ENCODE measurements at regions not wholly inside any gene's neighbourhood (a gene's known extent, or its start where the extent isn't known, plus 50 kb on each side); places are given as distances from the start of the nearest gene placed in this dataset.

GRCh38 chr18:76285866-76286265 lies 209.2 kb downstream of the ZNF516 start (continued):
- TF ChIP-seq, protein P1, sequence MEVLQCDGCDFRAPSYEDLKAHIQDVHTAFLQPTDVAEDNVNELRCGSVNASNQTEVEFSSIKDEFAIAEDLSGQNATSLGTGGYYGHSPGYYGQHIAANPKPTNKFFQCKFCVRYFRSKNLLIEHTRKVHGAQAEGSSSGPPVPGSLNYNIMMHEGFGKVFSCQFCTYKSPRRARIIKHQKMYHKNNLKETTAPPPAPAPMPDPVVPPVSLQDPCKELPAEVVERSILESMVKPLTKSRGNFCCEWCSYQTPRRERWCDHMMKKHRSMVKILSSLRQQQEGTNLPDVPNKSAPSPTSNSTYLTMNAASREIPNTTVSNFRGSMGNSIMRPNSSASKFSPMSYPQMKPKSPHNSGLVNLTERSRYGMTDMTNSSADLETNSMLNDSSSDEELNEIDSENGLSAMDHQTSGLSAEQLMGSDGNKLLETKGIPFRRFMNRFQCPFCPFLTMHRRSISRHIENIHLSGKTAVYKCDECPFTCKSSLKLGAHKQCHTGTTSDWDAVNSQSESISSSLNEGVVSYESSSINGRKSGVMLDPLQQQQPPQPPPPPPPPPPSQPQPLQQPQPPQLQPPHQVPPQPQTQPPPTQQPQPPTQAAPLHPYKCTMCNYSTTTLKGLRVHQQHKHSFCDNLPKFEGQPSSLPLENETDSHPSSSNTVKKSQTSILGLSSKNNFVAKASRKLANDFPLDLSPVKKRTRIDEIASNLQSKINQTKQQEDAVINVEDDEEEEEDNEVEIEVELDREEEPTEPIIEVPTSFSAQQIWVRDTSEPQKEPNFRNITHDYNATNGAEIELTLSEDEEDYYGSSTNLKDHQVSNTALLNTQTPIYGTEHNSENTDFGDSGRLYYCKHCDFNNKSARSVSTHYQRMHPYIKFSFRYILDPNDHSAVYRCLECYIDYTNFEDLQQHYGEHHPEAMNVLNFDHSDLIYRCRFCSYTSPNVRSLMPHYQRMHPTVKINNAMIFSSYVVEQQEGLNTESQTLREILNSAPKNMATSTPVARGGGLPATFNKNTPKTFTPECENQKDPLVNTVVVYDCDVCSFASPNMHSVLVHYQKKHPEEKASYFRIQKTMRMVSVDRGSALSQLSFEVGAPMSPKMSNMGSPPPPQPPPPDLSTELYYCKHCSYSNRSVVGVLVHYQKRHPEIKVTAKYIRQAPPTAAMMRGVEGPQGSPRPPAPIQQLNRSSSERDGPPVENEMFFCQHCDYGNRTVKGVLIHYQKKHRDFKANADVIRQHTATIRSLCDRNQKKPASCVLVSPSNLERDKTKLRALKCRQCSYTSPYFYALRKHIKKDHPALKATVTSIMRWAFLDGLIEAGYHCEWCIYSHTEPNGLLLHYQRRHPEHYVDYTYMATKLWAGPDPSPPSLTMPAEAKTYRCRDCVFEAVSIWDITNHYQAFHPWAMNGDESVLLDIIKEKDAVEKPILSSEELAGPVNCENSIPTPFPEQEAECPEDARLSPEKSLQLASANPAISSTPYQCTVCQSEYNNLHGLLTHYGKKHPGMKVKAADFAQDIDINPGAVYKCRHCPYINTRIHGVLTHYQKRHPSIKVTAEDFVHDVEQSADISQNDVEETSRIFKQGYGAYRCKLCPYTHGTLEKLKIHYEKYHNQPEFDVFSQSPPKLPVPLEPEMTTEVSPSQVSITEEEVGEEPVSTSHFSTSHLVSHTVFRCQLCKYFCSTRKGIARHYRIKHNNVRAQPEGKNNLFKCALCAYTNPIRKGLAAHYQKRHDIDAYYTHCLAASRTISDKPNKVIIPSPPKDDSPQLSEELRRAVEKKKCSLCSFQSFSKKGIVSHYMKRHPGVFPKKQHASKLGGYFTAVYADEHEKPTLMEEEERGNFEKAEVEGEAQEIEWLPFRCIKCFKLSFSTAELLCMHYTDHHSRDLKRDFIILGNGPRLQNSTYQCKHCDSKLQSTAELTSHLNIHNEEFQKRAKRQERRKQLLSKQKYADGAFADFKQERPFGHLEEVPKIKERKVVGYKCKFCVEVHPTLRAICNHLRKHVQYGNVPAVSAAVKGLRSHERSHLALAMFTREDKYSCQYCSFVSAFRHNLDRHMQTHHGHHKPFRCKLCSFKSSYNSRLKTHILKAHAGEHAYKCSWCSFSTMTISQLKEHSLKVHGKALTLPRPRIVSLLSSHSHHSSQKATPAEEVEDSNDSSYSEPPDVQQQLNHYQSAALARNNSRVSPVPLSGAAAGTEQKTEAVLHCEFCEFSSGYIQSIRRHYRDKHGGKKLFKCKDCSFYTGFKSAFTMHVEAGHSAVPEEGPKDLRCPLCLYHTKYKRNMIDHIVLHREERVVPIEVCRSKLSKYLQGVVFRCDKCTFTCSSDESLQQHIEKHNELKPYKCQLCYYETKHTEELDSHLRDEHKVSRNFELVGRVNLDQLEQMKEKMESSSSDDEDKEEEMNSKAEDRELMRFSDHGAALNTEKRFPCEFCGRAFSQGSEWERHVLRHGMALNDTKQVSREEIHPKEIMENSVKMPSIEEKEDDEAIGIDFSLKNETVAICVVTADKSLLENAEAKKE (CRISPR knock-in tag; IDR thresholded peaks at IDR 0.05): no peak
- TF ChIP-seq EZH2phosphoT487 (IDR thresholded peaks at IDR 0.05; ENCODE audit: unreplicated experiment): no peak
- TF ChIP-seq ZNF331 (CRISPR knock-in tag; IDR thresholded peaks at IDR 0.05; ENCODE audit: low read depth): no peak
- no peak for TF ChIP-seq EZH2 (IDR thresholded peaks at IDR 0.05; ENCODE audit: low read depth, unreplicated experiment)
- no peak for TF ChIP-seq ZNF114 (CRISPR knock-in tag; IDR thresholded peaks at IDR 0.05)
- TF ChIP-seq CREB1 (CRISPR knock-in tag; IDR thresholded peaks at IDR 0.05; ENCODE audit: low read depth): no peak

DNA sequence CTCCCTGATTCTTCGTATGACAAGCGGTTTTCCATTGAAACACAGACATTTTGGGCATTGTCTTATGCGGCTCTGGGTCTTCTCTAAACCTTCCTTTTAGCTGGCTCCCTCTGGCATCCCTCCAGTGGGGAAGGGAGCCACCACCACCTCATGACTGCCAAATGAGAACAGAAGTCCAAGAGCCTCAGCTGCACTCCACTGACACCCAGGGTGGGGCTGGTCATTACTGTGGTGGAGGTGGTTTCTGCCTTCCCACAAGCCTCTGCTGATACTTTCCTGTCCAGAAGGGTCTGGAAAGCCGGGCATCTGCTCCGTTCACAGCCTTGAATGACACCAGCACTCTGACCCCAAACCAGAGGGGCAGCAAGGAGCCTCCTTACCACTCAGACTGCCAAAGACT lies 213.5 kb downstream of the ZNF516 start:
- Mint-ChIP-seq H3K36me3 (ENCODE audit: low read depth) (no peaks in the 10 kb centered on the region), H3K4me1 (no peaks in the 10 kb centered on the region), H3K27me3 (ENCODE audit: insufficient read depth, low read depth, poor library complexity) (peaks cover 4% of the 10 kb centered on the region), H3K9me3 (0 out of 3 replicates have a peak, but pooled peaks cover 3% of the 10 kb centered on the region), H3K4me3 (no peak overlapping the region), H3K27ac (no peak overlapping the region)
- Histone ChIP-seq H3K4me3 (no peak overlapping the region), H3K36me3 (ENCODE audit: insufficient read depth) (no peaks in the 10 kb centered on the region), H3K27me3 (ENCODE audit: insufficient read depth) (no peaks in the 10 kb centered on the region), H3K79me2 (replicated peaks; ENCODE audit: insufficient read depth) (no peaks in the 10 kb centered on the region), H3F3A (replicated peaks; ENCODE audit: low read depth) (no peaks in the 10 kb centered on the region), H2AFZ (no peak overlapping the region), H4K20me1 (replicated peaks; ENCODE audit: insufficient read depth) (no peaks in the 10 kb centered on the region), H3K9me2 (ENCODE audit: insufficient read depth) (no peaks in the 10 kb centered on the region), H3K4me2 (no peak overlapping the region), H3K27ac (ENCODE audit: low read depth) (no peak overlapping the region), H3K4me1 (ENCODE audit: insufficient read depth) (no peaks in the 10 kb centered on the region)
- DNase-seq (ENCODE audit: low spot score) (no peak), ATAC-seq (no peak)
- TF ChIP-seq ETS1 (IDR thresholded peaks at IDR 0.05) (no peak), EZH2phosphoT487 (IDR thresholded peaks at IDR 0.05; ENCODE audit: unreplicated experiment) (no peak), ZNF331 (CRISPR knock-in tag; IDR thresholded peaks at IDR 0.05; ENCODE audit: low read depth) (no peak), STAT1 (IDR thresholded peaks at IDR 0.05; ENCODE audit: unreplicated experiment) (no peak), EZH2 (IDR thresholded peaks at IDR 0.05; ENCODE audit: low read depth, unreplicated experiment) (no peak), NANOG (IDR thresholded peaks at IDR 0.05; ENCODE audit: borderline replicate concordance) (no peak), POLR2AphosphoS5 (IDR thresholded peaks at IDR 0.05; ENCODE audit: low read depth) (no peak)
- TF ChIP-seq, protein P2, sequence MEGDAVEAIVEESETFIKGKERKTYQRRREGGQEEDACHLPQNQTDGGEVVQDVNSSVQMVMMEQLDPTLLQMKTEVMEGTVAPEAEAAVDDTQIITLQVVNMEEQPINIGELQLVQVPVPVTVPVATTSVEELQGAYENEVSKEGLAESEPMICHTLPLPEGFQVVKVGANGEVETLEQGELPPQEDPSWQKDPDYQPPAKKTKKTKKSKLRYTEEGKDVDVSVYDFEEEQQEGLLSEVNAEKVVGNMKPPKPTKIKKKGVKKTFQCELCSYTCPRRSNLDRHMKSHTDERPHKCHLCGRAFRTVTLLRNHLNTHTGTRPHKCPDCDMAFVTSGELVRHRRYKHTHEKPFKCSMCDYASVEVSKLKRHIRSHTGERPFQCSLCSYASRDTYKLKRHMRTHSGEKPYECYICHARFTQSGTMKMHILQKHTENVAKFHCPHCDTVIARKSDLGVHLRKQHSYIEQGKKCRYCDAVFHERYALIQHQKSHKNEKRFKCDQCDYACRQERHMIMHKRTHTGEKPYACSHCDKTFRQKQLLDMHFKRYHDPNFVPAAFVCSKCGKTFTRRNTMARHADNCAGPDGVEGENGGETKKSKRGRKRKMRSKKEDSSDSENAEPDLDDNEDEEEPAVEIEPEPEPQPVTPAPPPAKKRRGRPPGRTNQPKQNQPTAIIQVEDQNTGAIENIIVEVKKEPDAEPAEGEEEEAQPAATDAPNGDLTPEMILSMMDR (conservative IDR thresholded peaks at IDR 0.05; ENCODE audit: low read depth in 2 of 2): no peak
- TF ChIP-seq, protein P3, sequence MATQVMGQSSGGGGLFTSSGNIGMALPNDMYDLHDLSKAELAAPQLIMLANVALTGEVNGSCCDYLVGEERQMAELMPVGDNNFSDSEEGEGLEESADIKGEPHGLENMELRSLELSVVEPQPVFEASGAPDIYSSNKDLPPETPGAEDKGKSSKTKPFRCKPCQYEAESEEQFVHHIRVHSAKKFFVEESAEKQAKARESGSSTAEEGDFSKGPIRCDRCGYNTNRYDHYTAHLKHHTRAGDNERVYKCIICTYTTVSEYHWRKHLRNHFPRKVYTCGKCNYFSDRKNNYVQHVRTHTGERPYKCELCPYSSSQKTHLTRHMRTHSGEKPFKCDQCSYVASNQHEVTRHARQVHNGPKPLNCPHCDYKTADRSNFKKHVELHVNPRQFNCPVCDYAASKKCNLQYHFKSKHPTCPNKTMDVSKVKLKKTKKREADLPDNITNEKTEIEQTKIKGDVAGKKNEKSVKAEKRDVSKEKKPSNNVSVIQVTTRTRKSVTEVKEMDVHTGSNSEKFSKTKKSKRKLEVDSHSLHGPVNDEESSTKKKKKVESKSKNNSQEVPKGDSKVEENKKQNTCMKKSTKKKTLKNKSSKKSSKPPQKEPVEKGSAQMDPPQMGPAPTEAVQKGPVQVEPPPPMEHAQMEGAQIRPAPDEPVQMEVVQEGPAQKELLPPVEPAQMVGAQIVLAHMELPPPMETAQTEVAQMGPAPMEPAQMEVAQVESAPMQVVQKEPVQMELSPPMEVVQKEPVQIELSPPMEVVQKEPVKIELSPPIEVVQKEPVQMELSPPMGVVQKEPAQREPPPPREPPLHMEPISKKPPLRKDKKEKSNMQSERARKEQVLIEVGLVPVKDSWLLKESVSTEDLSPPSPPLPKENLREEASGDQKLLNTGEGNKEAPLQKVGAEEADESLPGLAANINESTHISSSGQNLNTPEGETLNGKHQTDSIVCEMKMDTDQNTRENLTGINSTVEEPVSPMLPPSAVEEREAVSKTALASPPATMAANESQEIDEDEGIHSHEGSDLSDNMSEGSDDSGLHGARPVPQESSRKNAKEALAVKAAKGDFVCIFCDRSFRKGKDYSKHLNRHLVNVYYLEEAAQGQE (IDR thresholded peaks at IDR 0.05; ENCODE audit: unreplicated experiment): no peak

Data from GM23338 (cell line).